ENCODE measurements at regions not wholly inside any gene's neighbourhood (a gene's known extent, or its start where the extent isn't known, plus 50 kb on each side); places are given as distances from the start of the nearest gene placed in this dataset.

DNA sequence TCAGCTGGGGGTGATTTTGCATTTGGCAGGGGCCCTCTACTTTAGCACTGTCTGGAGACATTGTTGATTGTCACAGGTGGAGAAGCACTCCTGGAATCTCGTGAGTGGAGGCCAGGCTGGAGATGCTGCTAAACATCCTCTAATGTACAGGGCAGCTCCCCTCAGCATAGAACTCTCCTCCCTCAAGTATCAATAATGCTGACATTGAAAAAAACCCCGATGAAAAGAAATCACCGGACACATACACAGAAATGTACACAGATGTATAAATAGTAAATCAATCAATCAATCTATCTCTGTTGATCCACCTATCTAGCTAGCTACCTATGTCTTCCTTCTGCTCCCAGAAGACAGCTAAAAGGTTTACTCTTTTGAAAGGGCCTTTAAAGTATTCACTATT lies 89.4 kb upstream of the KCNJ15 start:
- TF ChIP-seq, protein P1, sequence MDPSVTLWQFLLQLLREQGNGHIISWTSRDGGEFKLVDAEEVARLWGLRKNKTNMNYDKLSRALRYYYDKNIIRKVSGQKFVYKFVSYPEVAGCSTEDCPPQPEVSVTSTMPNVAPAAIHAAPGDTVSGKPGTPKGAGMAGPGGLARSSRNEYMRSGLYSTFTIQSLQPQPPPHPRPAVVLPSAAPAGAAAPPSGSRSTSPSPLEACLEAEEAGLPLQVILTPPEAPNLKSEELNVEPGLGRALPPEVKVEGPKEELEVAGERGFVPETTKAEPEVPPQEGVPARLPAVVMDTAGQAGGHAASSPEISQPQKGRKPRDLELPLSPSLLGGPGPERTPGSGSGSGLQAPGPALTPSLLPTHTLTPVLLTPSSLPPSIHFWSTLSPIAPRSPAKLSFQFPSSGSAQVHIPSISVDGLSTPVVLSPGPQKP (IDR thresholded peaks at IDR 0.05; ENCODE audit: borderline replicate concordance, low read depth, low read length): no peak
- TF ChIP-seq, protein P2, sequence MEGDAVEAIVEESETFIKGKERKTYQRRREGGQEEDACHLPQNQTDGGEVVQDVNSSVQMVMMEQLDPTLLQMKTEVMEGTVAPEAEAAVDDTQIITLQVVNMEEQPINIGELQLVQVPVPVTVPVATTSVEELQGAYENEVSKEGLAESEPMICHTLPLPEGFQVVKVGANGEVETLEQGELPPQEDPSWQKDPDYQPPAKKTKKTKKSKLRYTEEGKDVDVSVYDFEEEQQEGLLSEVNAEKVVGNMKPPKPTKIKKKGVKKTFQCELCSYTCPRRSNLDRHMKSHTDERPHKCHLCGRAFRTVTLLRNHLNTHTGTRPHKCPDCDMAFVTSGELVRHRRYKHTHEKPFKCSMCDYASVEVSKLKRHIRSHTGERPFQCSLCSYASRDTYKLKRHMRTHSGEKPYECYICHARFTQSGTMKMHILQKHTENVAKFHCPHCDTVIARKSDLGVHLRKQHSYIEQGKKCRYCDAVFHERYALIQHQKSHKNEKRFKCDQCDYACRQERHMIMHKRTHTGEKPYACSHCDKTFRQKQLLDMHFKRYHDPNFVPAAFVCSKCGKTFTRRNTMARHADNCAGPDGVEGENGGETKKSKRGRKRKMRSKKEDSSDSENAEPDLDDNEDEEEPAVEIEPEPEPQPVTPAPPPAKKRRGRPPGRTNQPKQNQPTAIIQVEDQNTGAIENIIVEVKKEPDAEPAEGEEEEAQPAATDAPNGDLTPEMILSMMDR (conservative IDR thresholded peaks at IDR 0.05; ENCODE audit: low read depth, low read length): no peak
- TF ChIP-seq NFE2L2 (IDR thresholded peaks at IDR 0.05; ENCODE audit: low read depth, low read length) (no peak), CEBPB (IDR thresholded peaks at IDR 0.05; ENCODE audit: low read depth, low read length) (no peak), FOS (IDR thresholded peaks at IDR 0.05; ENCODE audit: low read depth, low read length) (no peak), RFX5 (IDR thresholded peaks at IDR 0.05; ENCODE audit: low read depth, low read length) (no peak), MAFK (IDR thresholded peaks at IDR 0.05; ENCODE audit: low read depth, low read length) (peak; percentile 86)
- TF ChIP-seq, protein P3, sequence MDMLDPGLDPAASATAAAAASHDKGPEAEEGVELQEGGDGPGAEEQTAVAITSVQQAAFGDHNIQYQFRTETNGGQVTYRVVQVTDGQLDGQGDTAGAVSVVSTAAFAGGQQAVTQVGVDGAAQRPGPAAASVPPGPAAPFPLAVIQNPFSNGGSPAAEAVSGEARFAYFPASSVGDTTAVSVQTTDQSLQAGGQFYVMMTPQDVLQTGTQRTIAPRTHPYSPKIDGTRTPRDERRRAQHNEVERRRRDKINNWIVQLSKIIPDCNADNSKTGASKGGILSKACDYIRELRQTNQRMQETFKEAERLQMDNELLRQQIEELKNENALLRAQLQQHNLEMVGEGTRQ (IDR thresholded peaks at IDR 0.05; ENCODE audit: low read depth, low read length): no peak
- Histone ChIP-seq H3K9me1 (ENCODE audit: insufficient read depth, low read length) (peaks cover 11% of the 10 kb centered on the region; the same call in 1 of the 2 replicates), H4K5ac (ENCODE audit: low read depth, low read length) (no peak overlapping the region), H3K23ac (ENCODE audit: low read depth, low read length) (no peak overlapping the region), H2AK9ac (replicated peaks; ENCODE audit: low read depth, low read length, poor library complexity) (no peak overlapping the region), H3K36me3 (ENCODE audit: control insufficient read depth, insufficient read depth, low read length) (no peaks in the 10 kb centered on the region), H3K56ac (ENCODE audit: extremely low read depth, insufficient read depth, low read length) (no peak overlapping the region), H4K91ac (ENCODE audit: insufficient read depth, low read depth, low read length) (no peak overlapping the region), H3K9me3 (ENCODE audit: control insufficient read depth, insufficient read depth, low read length) (no peaks in the 10 kb centered on the region), H2BK15ac (ENCODE audit: low read depth, low read length) (no peak overlapping the region), H3K9ac (ENCODE audit: low read depth, low read length) (no peak overlapping the region), H3K4me2 (ENCODE audit: low read depth, low read length) (no peak overlapping the region), H2BK120ac (ENCODE audit: low read depth, low read length) (no peak overlapping the region), H3K14ac (replicated peaks; ENCODE audit: low read depth, low read length) (no peak overlapping the region), H4K8ac (ENCODE audit: low read depth in 2 of 2, low read length in 2 of 2) (no peak overlapping the region), H3K18ac (ENCODE audit: low read depth, low read length) (no peak overlapping the region), H3K27ac (ENCODE audit: insufficient read depth, low read length) (no peak overlapping the region), H2AK5ac (ENCODE audit: low read depth, low read length) (no peak overlapping the region), H2AFZ (replicated peaks; ENCODE audit: low read length, poor library complexity) (no peak overlapping the region), H3K4ac (ENCODE audit: low read depth, low read length) (no peak overlapping the region), H3K4me1 (ENCODE audit: control insufficient read depth, insufficient read depth, low read length) (peaks cover 15% of the 10 kb centered on the region), H2BK5ac (ENCODE audit: low read depth, low read length, poor library complexity, severe bottlenecking) (no peak overlapping the region), H3K79me1 (ENCODE audit: low read depth in 1 of 2, low read length in 2 of 2) (no peaks in the 10 kb centered on the region), H4K20me1 (ENCODE audit: insufficient read depth, low read length) (no peaks in the 10 kb centered on the region), H2BK20ac (ENCODE audit: low read depth, low read length) (no peak overlapping the region), H3K4me3 (ENCODE audit: insufficient read depth, low read depth, low read length) (no peak overlapping the region), H3K27me3 (ENCODE audit: control insufficient read depth, insufficient read depth, low read length) (peaks cover 6% of the 10 kb centered on the region; the same call in 1 of the 2 replicates)
- WGBS, 2 experiments (ENCODE audit: extremely low coverage in 2 of 2, insufficient read length in 1 of 2): no CpG with 5 or more reads among the region's 3 CpGs
- POLR2A ChIA-PET (ENCODE audit: unreplicated experiment): no interaction called here
- intact Hi-C loops (cut with micrococcal nuclease) (no loop called here), dilution Hi-C loops (cut with HindIII; ENCODE audit: low sequenced_read_pairs, unreplicated experiment) (no loop called here), in situ Hi-C loops (cut with MboI; ENCODE audit: low sequenced_read_pairs) (no loop called here)
- CTCF ChIA-PET: interaction anchor here (0.9 to 6.6 kb wide), 3 partner anchors 37 to 184 kb away, joined by 3 to 48 read pairs (median 4); no protein-coding TSS in a partner anchor
- ATAC-seq (ENCODE audit: low read depth) (no peak), DNase-seq (no peak)
- BruUV-seq (replicated peaks): no TSS peak

Measured in IMR-90 (cell line).